K562 (cell line): ENCODE measurements at regions not wholly inside any gene's neighbourhood (a gene's known extent, or its start where the extent isn't known, plus 50 kb on each side); places are given as distances from the start of the nearest gene placed in this dataset.

ENCODE experiments used
- ATAC-seq: fragments of 200-7000 bp; cut with Tn5 transposase; 3 replicates; pipeline ENCODE4 v1.9.1; 2020; ENCODE audit warnings: moderate library complexity
- BruUV-seq: library from RNA; stranded (reverse); fragments of 400-500 nt; replicated peaks from 2 replicates; lab custom pipeline; 2021; lab: Mats Ljungman, UMichigan
- CTCF ChIA-PET: fragments of 300-600 bp; formaldehyde crosslinking; extraction: SDS; loops from one replicate; lab custom pipeline; 2021; ENCODE audit warnings: low intra/inter-chr PET ratio; lab: Yijun Ruan, JAX
- POLR2A ChIA-PET: fragments of 300-600, 350-650 bp; sonication (Branson Sonifier 250); formaldehyde crosslinking; extraction: SDS; loops from one replicate; lab custom pipeline; 2021; ENCODE audit warnings: antibody characterized with exemption, inconsistent platforms; lab: Yijun Ruan, JAX
- DNase-seq, 4 experiments: peaks; one replicate each; pipeline versions ENCODE4 v3.0.0 to v3.0.0-alpha.2; 2011 to 2018; ENCODE audit warnings: low spot score in 3 of 4, mixed read lengths in 3 of 4; ENCODE audit errors: extremely low read depth in 1 of 4
- FAIRE-seq: peaks from 2 replicates; lab custom pipeline; 2011; peaks lifted over from hg19 to GRCh38; lab: Jason Lieb, UNC
- H2AFZ ChIP-seq: 2 replicates; pipeline ENCODE4 v1.6.0; 2011; ENCODE audit warnings: low read depth, low read length, control low read depth, inconsistent platforms
- H3K27ac ChIP-seq: fragments of 200-600 bp; 3 replicates; pipeline ENCODE4 v1.8.0; 2011; ENCODE audit warnings: low read depth, mild to moderate bottlenecking, control low read depth, inconsistent platforms, low read length, moderate library complexity, mixed read lengths; ENCODE audit errors: extremely low read depth
- H3K27me3 ChIP-seq, 2 experiments: fragments of 300-600 bp in 1 of 2; 2 replicates in 1 of 2; 3 replicates in 1 of 2; pipeline versions ENCODE4 v1.6.0 to v1.8.0; 2011; ENCODE audit warnings: inconsistent platforms in 2 of 2, low read length in 2 of 2, mild to moderate bottlenecking in 1 of 2, mixed read lengths in 1 of 2, moderate library complexity in 1 of 2; ENCODE audit not compliant: control insufficient read depth in 2 of 2, insufficient read depth in 2 of 2
- H3K36me3 ChIP-seq: fragments of 300-600 bp; 3 replicates; pipeline ENCODE4 v1.8.0; 2011; ENCODE audit warnings: mild to moderate bottlenecking, low read length, inconsistent platforms; ENCODE audit not compliant: control insufficient read depth, insufficient read depth
- H3K4me1 ChIP-seq, 2 experiments: fragments of 200-600 bp in 1 of 2; replicated peaks in 1 of 2; 2 replicates in 1 of 2; 3 replicates in 1 of 2; pipeline versions ENCODE4 v1.5.1 to v1.8.0; 2011; ENCODE audit warnings: inconsistent platforms in 2 of 2, low read length in 2 of 2, mild to moderate bottlenecking in 1 of 2, mixed read lengths in 1 of 2, moderate library complexity in 1 of 2; ENCODE audit not compliant: control insufficient read depth in 2 of 2, insufficient read depth in 2 of 2
- H3K4me2 ChIP-seq: 2 replicates; pipeline ENCODE4 v1.6.1; 2011; ENCODE audit warnings: low read length, control low read depth, inconsistent platforms, mixed read lengths; ENCODE audit not compliant: insufficient read depth
- H3K4me3 ChIP-seq: fragments of 200-600 bp; sonication (generic), shearing (Covaris generic); 2 replicates; pipeline ENCODE4 v1.5.1; 2016; ENCODE audit warnings: control low read depth, inconsistent platforms
- H3K79me2 ChIP-seq: fragments of 200-600 bp; 3 replicates; pipeline ENCODE4 v1.8.0; 2011; ENCODE audit warnings: low read length, inconsistent platforms; ENCODE audit not compliant: control insufficient read depth, insufficient read depth
- H3K9ac ChIP-seq, 2 experiments: 2 replicates each; pipeline versions ENCODE4 v1.6.0 to v1.6.1; 2011; ENCODE audit warnings: low read depth in 2 of 2, low read length in 2 of 2, control low read depth in 1 of 2, inconsistent platforms in 1 of 2, mild to moderate bottlenecking in 1 of 2, mixed read lengths in 1 of 2; ENCODE audit not compliant: insufficient read depth in 1 of 2
- H3K9me1 ChIP-seq: one replicate; pipeline ENCODE4 v1.6.0; 2011; ENCODE audit warnings: inconsistent platforms, mild to moderate bottlenecking, low read length, moderate library complexity; ENCODE audit not compliant: control insufficient read depth, insufficient read depth
- H3K9me3 ChIP-seq: replicated peaks from 2 replicates; pipeline ENCODE4 v1.5.1; 2011; ENCODE audit warnings: low read depth, low read length, inconsistent platforms; ENCODE audit not compliant: control insufficient read depth, insufficient read depth
- H4K20me1 ChIP-seq: replicated peaks from 2 replicates; pipeline ENCODE4 v1.6.1; 2011; ENCODE audit warnings: low read length, inconsistent platforms, mixed read lengths; ENCODE audit not compliant: control insufficient read depth, insufficient read depth
- ATF7 ChIP-seq: fragments of 450-650 bp; IDR thresholded peaks from 2 replicates; pipeline ENCODE4 v1.7.1; 2014; ENCODE audit warnings: mild to moderate bottlenecking, moderate library complexity
- BRF1 ChIP-seq: IDR thresholded peaks from 3 replicates; pipeline ENCODE4 v1.6.1; 2011; ENCODE audit warnings: borderline replicate concordance, mild to moderate bottlenecking; ENCODE audit not compliant: insufficient read length; ENCODE audit errors: extremely low read depth
- FOXK2 ChIP-seq, 2 experiments: fragments of 450-650 bp; IDR thresholded peaks in 1 of 2; conservative IDR thresholded peaks in 1 of 2; 2 replicates each; pipeline ENCODE4 v1.6.1; 2016; ENCODE audit warnings: low read depth in 2 of 2, mild to moderate bottlenecking in 1 of 2
- HSF4 ChIP-seq: fragments of 250-450 bp; sonication (Bioruptor Pico); IDR thresholded peaks from 2 replicates; pipeline ENCODE4 v2.1.2; 2022; ENCODE audit warnings: mild to moderate bottlenecking, moderate library complexity, borderline replicate concordance
- IRF9 ChIP-seq: fragments of 450-650 bp; IDR thresholded peaks from 2 replicates; pipeline ENCODE4 v1.6.1; 2016; ENCODE audit warnings: missing biosample characterization, missing genetic modification characterization
- KLF1 ChIP-seq: fragments of 450-650 bp; IDR thresholded peaks from 2 replicates; pipeline ENCODE4 v1.6.1; 2016; ENCODE audit warnings: missing genetic modification characterization, missing compliant biosample characterization
- MAFK ChIP-seq: IDR thresholded peaks from 2 replicates; pipeline ENCODE4 v1.6.1; 2011; ENCODE audit warnings: low read length, improper control_type of control experiment
- MEF2D ChIP-seq: conservative IDR thresholded peaks from 2 replicates; pipeline ENCODE4 v1.6.1; 2016; ENCODE audit warnings: low read depth, missing genetic modification characterization, missing compliant biosample characterization
- ZC3H8 ChIP-seq: fragments of 450-650 bp; IDR thresholded peaks from 2 replicates; pipeline ENCODE4 v1.6.1; 2017
- ZFP30 ChIP-seq: fragments of 250-450 bp; sonication (Bioruptor Pico); IDR thresholded peaks from 2 replicates; pipeline ENCODE4 v1.8.0; 2022; ENCODE audit warnings: moderate library complexity, mild to moderate bottlenecking, inconsistent platforms, borderline replicate concordance
- ZNF212 ChIP-seq: fragments of 450-650 bp; formaldehyde crosslinking; IDR thresholded peaks from 2 replicates; pipeline ENCODE4 v1.4.0; 2020; ENCODE audit warnings: mild to moderate bottlenecking
- ZNF3 ChIP-seq: fragments of 250-450 bp; sonication (Bioruptor Pico); IDR thresholded peaks from 2 replicates; pipeline ENCODE4 v1.5.0; 2021; ENCODE audit warnings: mild to moderate bottlenecking, moderate library complexity
- ZNF324 ChIP-seq: fragments of 250-450 bp; sonication (Bioruptor Pico); IDR thresholded peaks from 2 replicates; pipeline ENCODE4 v1.4.0; 2020; ENCODE audit warnings: mild to moderate bottlenecking
- ZNF589 ChIP-seq: fragments of 200-800 bp; sonication (Bioruptor generic); IDR thresholded peaks from 2 replicates; pipeline ENCODE4 v1.6.1; 2016; ENCODE audit warnings: low read depth, missing genetic modification characterization, missing compliant biosample characterization
- WGBS: fragments of 100-300 bp; shearing (Covaris generic); methylation state at CpG from one replicate; pipeline ENCODE4 v1.1.6; 2016; ENCODE audit warnings: low coverage, mixed read lengths; ENCODE audit not compliant: insufficient coverage; ENCODE audit errors: missing lambda C conversion rate; 5-methylcytosine and 5-hydroxymethylcytosine counted together
- in situ Hi-C: fragments of 300-500 bp; cut with MboI; formaldehyde crosslinking; loops from 4 replicates; pipeline ENCODE4 v1.15.0; 2018; ENCODE audit warnings: inconsistent platforms, mixed read lengths
- intact Hi-C: fragments of 100-400 bp; cut with micrococcal nuclease; formaldehyde crosslinking; loops from 2 replicates; pipeline ENCODE4 v1.14.2; 2022
- TF ChIP-seq, protein P1 (sequence below), 3 experiments: IDR thresholded peaks in 2 of 3; conservative IDR thresholded peaks in 1 of 3; 2 replicates each; pipeline ENCODE4 v1.5.1; 2011 to 2012; ENCODE audit warnings: low read length in 3 of 3, mild to moderate bottlenecking in 3 of 3, control low read depth in 2 of 3, improper control_type of control experiment in 1 of 3, inconsistent platforms in 1 of 3, low read depth in 1 of 3, mixed read lengths in 1 of 3, moderate library complexity in 1 of 3; ENCODE audit not compliant: insufficient read depth in 2 of 3

GRCh38 chr9:120324996-120325642 lies 254.8 kb downstream of the CDK5RAP2 start:
- no peak for FAIRE-seq
- no peaks in the 10 kb centered on the region for H3K9me1 ChIP-seq
- no peaks in the 10 kb centered on the region for H3K27me3 ChIP-seq
- ATAC-seq = peak; percentile 71
- H3K4me1 ChIP-seq = no peaks in the 10 kb centered on the region
- H3K9ac ChIP-seq = no peak overlapping the region
- POLR2A ChIA-PET = no interaction called here
- H3K27ac ChIP-seq = no peak overlapping the region
- 0% methylated on average over 4 of the region's 5 CpGs for WGBS
- no peaks in the 10 kb centered on the region for H4K20me1 ChIP-seq
- in situ Hi-C loops = no loop called here
- no peak overlapping the region for H3K4me2 ChIP-seq
- CTCF ChIA-PET = no interaction called here
- no peaks in the 10 kb centered on the region for H3K9me3 ChIP-seq
- no peak overlapping the region for H3K4me3 ChIP-seq
- H2AFZ ChIP-seq = no peak overlapping the region
- peak in 3 of 4 experiments; percentile 7 to 17 (median 13) for DNase-seq
- intact Hi-C loops = no loop called here
- H3K36me3 ChIP-seq = no peaks in the 10 kb centered on the region
- no TSS peak for BruUV-seq
- H3K79me2 ChIP-seq = no peaks in the 10 kb centered on the region
- TF ChIP-seq ATF7 (no peak), ZNF212 (CRISPR knock-in tag) (no peak)
- TF ChIP-seq, protein P1, sequence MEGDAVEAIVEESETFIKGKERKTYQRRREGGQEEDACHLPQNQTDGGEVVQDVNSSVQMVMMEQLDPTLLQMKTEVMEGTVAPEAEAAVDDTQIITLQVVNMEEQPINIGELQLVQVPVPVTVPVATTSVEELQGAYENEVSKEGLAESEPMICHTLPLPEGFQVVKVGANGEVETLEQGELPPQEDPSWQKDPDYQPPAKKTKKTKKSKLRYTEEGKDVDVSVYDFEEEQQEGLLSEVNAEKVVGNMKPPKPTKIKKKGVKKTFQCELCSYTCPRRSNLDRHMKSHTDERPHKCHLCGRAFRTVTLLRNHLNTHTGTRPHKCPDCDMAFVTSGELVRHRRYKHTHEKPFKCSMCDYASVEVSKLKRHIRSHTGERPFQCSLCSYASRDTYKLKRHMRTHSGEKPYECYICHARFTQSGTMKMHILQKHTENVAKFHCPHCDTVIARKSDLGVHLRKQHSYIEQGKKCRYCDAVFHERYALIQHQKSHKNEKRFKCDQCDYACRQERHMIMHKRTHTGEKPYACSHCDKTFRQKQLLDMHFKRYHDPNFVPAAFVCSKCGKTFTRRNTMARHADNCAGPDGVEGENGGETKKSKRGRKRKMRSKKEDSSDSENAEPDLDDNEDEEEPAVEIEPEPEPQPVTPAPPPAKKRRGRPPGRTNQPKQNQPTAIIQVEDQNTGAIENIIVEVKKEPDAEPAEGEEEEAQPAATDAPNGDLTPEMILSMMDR (IDR thresholded peaks at IDR 0.05 in 2 of 3, conservative IDR thresholded peaks at IDR 0.05 in 1 of 3; ENCODE audit: insufficient read depth in 2 of 3, low read depth in 1 of 3, low read length in 3 of 3) = peak; percentile 23 to 46 (median 26); a peak in 4 of 6 replicates
- TF ChIP-seq, all 486 proteins: peak for 1

GRCh38 chr9:120324461-120324860 lies 255.5 kb downstream of the CDK5RAP2 start:
- H4K20me1 ChIP-seq = no peaks in the 10 kb centered on the region
- intact Hi-C loops = no loop called here
- H3K4me1 ChIP-seq = no peaks in the 10 kb centered on the region
- H3K9me3 ChIP-seq = no peaks in the 10 kb centered on the region
- in situ Hi-C loops = no loop called here
- no peak overlapping the region for H3K4me2 ChIP-seq
- no peaks in the 10 kb centered on the region for H3K79me2 ChIP-seq
- CTCF ChIA-PET = no interaction called here
- ATAC-seq (no peak), FAIRE-seq (no peak), DNase-seq (no peak)
- H3K36me3 ChIP-seq = no peaks in the 10 kb centered on the region
- H2AFZ ChIP-seq = no peak overlapping the region
- H3K27ac ChIP-seq = no peak overlapping the region
- POLR2A ChIA-PET = no interaction called here
- no peaks in the 10 kb centered on the region for H3K27me3 ChIP-seq
- H3K9ac ChIP-seq = no peak overlapping the region
- WGBS = 0% methylated on average over 2 of the region's 2 CpGs
- H3K4me3 ChIP-seq = no peak overlapping the region
- no peaks in the 10 kb centered on the region for H3K9me1 ChIP-seq
- no TSS peak for BruUV-seq
- TF ChIP-seq ZNF589 (CRISPR knock-in tag) (no peak), HSF4 (CRISPR knock-in tag) (no peak), ZNF3 (CRISPR knock-in tag) (no peak), KLF1 (tag) (no peak), ZFP30 (CRISPR knock-in tag) (no peak), MAFK (no peak), BRF1 (no peak), ZNF324 (CRISPR knock-in tag) (no peak), IRF9 (tag) (no peak), MEF2D (tag) (no peak), FOXK2 (conservative IDR thresholded peaks at IDR 0.05 in 1 of 2, IDR thresholded peaks at IDR 0.05 in 1 of 2; ENCODE audit: low read depth in 2 of 2) (no peak), ZC3H8 (no peak)
